NCI-H2029 treated with DMSO at 0.1 percent for 48 hours (cell line): ENCODE measurements at regions not wholly inside any gene's neighbourhood (a gene's known extent, or its start where the extent isn't known, plus 50 kb on each side); places are given as distances from the start of the nearest gene placed in this dataset.
"Not testable (repeated sequence)": the region's sequence is repeated elsewhere in the genome, so short reads cannot be mapped to it uniquely, and the experiment has no call there.

Experiments used
- DNase-seq: peaks from one replicate; lab custom pipeline; 2025; lab: John Stamatoyannopoulos, UW

DNA sequence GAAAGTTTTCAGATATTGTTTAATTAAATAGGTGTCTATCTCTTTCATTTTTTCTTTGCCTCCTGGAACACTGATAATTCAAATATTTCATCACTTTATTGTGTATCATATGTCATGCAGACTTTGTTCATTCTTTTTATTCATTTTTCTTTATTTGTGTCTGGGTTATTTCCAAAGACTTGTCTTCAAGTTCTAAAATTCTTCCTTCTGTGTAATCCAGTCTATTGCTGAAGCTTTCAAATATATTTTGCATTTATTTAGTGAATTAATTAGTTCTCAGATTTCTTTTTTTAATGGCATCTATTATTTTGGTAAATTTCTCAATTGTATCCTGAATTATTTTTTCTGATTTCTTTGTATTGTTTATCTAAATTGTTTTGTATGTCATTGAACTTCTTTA, 70.1 kb downstream of the ZNF330 start:
- no peak for DNase-seq

DNA sequence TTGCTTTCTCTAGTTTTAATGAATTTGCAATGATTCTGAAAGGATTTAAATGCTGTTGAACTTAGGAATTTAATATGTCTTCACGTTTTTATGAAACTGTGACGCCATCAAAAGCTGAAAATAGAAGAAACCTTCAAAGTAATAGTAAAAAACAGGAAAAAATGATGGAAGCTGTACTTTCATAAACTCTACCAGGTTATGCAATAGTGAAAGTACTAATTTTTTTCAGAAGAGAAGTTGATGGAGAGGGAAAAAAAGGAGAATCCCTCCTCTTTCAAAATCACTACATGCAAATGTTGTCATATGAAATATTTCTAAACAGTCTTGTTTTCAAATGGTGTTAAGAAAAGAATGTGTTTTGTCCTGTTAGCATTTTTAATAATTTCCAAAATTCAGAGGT, 73.6 kb downstream of the ZNF330 start:
- no peak for DNase-seq

GRCh38 chr4:141301216-141301615, 80.5 kb downstream of the ZNF330 start:
- DNase-seq = no peak

DNA sequence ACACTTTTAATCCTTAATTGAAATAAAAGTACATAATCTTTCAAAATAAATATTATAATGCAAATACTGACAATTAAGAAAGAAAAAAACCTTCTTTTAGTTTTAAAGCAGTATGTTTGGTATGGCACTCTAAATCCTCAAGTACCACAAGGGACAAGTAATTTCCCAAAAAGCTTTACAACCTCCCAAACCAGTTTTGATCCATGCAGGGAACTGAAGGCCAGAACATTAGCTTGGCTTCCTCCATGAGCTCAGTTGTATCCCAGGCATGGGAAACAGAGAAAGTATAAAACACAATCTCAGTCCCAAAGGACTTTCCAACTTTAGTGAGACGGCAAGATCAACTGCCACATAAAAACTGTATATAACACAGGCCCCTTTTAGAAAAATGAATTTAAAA, 82.2 kb downstream of the ZNF330 start:
- no peak for DNase-seq

DNA sequence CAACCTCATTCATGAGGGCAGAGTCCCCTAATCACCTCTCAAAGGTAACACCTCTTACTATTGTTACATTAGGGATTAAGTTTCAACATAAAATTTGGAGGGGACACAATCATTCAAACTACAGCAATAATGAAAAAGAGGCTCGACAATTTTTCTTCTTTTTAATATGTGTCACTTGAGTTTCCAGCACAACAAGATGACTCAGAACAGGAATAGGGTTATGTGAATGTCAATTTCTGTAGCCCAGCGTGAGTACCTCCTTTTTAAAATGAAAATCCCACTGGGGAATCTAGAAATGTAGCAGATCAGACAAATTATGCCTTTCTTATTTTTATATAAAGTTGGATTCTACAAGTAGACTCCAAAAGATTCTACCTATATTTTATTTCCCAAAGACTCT, 83.7 kb downstream of the ZNF330 start:
- DNase-seq = no peak

DNA sequence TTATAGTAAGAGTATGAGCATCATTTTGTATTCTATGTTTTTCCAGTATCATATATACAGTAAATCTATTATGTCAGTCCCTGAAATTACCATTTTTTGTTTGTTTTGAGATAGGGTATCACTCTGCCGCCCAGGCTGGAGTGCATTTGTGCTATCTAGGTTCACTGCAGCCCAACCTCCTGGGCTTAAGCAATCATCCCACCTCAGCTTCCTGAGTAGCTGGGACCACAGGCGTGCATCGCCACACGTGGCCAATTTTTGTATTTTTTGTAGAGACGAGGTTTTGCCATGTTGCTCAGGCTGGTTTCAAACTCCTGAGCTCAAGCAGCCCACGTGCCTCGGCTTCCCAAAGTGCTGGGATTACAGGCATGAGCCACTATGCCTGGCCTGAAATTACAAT, 85.6 kb downstream of the ZNF330 start:
- no peak for DNase-seq

- DNase-seq = peak; percentile 71
Measured at GRCh38 chr4:141307241-141307689, 86.6 kb downstream of the ZNF330 start.

DNA sequence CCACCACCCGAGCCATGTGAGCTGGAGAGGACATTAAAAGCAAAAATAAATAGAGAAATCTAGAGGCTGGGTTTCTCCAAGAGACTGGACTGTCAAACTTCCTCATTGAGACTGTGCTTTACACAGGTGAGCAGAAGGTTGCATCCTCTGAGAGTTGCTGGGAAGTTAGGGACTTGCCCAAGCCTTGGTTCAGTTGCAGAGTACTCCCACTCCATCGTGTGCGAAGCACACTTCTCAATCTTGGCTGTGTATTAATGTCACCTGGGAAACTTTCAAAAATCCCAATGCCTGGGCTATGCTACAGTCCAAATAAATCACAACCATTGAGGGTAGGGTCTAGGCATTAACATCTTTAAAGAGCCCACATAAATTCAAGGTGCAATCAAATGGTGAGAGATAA, 89.2 kb downstream of the ZNF330 start:
- no peak for DNase-seq

DNA sequence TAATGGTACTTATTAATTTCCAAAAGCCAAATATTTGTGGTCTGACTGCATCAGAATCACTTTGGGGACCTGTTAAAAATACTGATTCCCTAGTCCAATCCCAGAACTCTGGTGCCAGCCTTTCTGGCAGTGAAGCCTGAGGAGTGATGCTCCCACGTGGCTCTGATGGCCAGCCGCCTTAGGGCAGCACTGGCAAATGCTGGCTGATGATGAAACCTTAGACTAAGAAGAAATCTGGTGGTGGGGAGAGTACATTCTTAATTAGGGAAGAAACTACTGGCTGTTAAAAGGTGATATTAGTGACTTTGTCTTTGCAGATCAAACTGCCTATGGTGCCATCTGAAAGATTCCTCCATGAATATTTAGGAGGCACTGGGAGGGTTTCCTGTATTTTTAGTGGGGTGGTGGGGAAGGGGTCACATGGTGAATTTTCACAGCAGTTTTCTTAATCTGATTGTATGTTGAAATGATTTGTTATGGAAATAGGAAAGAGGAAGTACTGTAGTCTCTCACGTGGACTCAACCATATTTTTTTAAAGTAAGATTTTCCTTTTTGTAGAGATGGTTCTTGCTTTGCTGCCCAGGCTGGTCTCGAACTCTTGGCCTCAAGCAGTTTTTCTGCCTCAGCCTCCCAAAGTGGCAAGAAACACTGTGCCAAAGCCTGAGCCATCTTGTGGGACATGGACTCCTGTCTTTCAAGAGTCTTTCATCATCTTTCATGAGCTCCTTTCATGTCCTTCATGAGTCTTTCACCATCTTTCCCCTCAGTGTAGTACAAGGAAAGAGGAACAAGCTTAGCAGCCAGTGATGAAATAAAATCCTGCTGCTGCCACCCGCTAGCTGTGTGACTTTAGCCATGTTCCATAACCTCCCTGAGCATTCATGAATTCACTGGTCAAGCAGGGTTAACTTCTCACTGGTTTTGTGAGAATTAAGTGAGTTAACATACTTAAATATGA, 90.8 kb downstream of the ZNF330 start:
- no peak for DNase-seq

GRCh38 chr4:141314627-141315026, 93.9 kb downstream of the ZNF330 start:
- DNase-seq = no peak

DNA sequence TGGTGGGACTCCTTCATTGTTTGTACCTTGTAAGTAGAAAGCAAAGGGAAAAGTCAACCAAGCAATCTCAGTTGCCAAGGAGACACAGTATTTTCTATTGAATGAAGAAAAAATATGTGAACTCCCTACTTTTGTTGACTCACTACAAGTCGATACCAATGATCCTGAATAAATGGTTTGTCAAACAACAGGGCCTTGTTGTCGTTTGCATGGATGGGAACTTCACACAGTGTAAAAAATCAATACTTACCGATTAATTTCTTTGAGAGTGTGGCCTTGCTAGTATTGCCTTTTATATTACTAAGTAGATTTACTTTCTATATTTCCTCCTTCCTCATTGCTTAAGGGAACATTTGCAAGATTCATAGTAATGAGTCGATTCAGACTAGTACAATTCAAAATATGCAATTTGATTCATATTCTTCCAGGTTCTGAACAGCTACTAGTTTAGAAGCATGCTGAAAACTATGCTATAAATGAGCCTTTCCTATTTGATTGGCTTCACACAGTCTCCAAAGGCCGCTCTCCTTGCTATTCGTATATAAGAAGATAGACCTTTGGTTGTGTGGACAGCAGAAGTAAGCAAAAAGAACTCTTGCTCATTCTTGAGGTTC, 108.0 kb downstream of the ZNF330 start:
- no peak for DNase-seq

GRCh38 chr4:141329174-141329569, 108.5 kb downstream of the ZNF330 start:
- DNase-seq = no peak

DNA sequence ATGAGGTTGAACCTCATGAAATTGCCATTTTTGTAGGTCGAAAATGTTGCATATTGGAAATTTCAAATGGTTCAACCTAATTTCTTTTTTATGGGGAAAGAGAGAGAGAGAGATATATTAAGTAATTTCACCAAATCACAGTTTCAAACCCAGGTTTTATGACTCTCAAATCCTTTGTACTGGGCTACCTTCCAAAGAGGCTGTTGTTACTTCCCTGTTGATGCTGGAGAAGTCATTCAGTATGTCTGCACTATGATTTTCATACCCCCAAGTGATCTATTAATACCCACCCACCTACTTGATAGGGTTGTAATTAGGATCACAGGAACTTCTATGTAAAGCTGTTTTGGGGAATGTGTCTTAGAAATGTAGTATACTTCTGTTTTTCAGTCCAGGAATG, 109.9 kb downstream of the ZNF330 start:
- DNase-seq = no peak

GRCh38 chr4:141331534-141332358, 111.1 kb downstream of the ZNF330 start:
- DNase-seq = no peak

- DNase-seq = not testable (repeated sequence)
Measured at GRCh38 chr4:141332359-141333181, 111.9 kb downstream of the ZNF330 start.

DNA sequence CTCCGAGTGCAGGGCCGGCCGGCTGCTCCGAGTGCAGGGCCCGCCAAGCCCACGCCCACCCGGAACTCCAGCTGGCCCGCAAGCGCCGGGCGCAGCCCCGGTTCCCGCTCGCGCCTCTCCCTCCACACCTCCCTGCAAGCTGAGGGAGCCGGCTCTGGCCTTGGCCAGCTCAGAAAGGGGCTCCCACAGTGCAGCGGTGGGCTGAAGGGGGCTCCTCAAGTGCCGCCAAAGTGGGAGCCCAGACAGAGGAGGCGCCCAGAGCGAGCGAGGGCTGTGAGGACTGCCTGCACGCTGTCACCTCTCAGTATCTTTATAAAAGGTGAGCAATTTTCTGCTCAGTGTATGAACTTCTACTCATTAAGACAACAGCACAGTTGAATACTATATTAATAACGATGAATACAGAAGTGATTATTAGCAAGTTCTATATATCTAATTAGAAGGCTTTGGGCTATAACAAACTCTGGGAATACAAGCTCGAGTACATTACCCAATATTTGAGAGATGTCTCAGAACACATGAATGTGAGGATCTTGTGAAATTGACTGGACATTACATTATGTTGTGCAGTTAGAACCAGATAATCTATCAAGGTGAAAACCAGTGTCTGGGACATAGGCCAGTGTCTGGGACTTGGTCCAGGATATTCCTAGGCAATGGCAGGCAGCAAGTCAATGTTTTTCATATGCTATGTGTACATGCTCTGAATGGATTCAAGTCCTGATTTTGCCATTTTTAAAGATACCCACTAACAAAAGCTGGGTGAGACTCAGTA, 112.9 kb downstream of the ZNF330 start:
- not testable (repeated sequence) for DNase-seq

DNA sequence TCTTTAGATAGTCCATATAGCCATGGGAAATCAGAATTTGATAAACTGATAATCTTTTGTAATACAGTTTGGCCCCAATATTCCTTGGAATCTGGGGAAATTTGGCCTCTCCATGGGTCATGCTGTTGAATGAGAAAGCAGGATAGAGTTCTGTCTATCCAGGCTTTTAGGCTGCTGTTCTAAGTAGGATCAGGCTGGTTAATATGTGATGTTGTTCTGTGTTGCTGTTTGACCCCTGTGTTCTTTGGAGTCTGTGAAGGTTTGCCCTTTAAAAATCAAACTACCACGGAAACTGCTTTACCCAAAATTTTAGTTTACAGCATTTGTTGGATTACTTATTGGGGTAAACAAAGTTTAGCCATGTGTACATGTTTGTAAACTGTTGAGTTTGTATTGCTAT, 114.5 kb downstream of the ZNF330 start:
- no peak for DNase-seq

GRCh38 chr4:141338238-141338637, 117.5 kb downstream of the ZNF330 start:
- no peak for DNase-seq

GRCh38 chr4:141339391-141339790, 118.7 kb downstream of the ZNF330 start:
- no peak for DNase-seq

DNA sequence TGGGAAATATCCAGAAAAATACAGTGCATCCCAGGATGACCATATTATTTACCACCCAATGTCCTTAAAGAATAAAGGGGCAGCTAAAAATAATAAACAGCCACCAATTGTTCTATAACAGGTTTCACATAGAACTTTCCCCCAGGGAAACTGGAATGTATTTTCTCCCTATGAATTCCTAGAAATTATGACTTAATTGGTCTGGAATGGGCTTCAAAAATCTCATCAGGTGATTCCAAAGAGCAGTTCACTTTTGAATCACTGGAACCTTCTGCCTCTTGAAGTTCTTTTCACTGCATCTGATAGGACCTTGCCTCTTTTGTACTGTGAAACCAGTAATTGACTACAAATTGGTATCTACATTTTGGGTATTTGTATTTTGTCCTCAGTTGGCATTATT, 119.3 kb downstream of the ZNF330 start:
- no peak for DNase-seq

- DNase-seq = no peak
Measured at GRCh38 chr4:141340458-141340857, 119.8 kb downstream of the ZNF330 start.
